ENCODE measurements at regions not wholly inside any gene's neighbourhood (a gene's known extent, or its start where the extent isn't known, plus 50 kb on each side); places are given as distances from the start of the nearest gene placed in this dataset.

- TF ChIP-seq JUND (IDR thresholded peaks at IDR 0.05; ENCODE audit: low read length) (no peak), PHF8 (conservative IDR thresholded peaks at IDR 0.05; ENCODE audit: low read depth, low read length) (no peak), CTCF (IDR thresholded peaks at IDR 0.05; ENCODE audit: control extremely low read depth in 1 of 3, insufficient read depth in 1 of 3, low read depth in 1 of 3, low read length in 3 of 3) (no peak), JUN (IDR thresholded peaks at IDR 0.05; ENCODE audit: low read depth, low read length) (no peak), SIN3A (conservative IDR thresholded peaks at IDR 0.05 in 1 of 2, IDR thresholded peaks at IDR 0.05 in 1 of 2; ENCODE audit: low read depth in 1 of 2, low read length in 2 of 2) (no peak), MAFK (IDR thresholded peaks at IDR 0.05; ENCODE audit: low read depth, low read length) (no peak)
These were observed 177.8 kb upstream of the PROK2 start (continued) for GRCh38 chr3:71962561-71963240.

All from H1 (cell line).